ENCODE measurements at regions not wholly inside any gene's neighbourhood (a gene's known extent, or its start where the extent isn't known, plus 50 kb on each side); places are given as distances from the start of the nearest gene placed in this dataset.
A peak's percentile ranks its signal among the peaks of the same experiment; 100 is the strongest.

DNA sequence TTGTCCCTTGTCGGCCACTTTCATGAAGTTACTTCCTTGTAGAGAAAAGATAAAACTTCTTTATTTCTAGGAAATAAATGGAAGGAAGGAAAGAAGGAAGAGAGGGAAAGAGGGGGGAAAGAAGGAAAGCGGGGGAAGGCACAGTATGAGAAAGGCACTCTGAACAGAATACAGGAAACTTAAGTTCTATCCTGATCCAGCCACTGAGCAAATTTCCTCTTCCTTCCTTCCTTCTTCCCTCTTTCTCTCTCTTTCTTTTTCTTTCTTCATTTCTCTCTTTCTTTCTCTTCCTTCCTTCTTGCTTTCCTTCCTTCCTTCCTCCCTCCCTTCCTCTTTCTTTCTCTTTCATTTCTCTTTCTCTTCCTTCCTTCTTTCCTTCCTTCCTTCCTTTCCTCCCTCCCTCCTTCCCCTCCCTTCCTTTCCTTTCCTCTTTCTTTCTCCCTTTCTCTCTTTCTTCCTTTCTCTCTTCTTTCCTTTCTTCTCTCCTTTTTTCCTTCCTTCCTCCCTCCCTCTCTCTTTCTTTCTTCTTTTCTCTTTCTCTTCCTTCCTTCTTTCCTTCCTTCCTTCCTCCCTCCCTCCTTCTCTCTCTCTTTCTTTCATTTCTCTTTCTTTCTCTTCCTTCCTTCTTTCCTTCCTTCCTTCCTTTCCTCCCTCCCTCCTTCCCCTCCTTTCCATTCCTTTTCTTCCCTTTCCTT is 240.2 kb upstream of the BRINP1 start:
- no peak for DNase-seq

- DNase-seq = no peak
Observed at GRCh38 chr9:119601632-119602031, 232.4 kb upstream of the BRINP1 start.

DNA sequence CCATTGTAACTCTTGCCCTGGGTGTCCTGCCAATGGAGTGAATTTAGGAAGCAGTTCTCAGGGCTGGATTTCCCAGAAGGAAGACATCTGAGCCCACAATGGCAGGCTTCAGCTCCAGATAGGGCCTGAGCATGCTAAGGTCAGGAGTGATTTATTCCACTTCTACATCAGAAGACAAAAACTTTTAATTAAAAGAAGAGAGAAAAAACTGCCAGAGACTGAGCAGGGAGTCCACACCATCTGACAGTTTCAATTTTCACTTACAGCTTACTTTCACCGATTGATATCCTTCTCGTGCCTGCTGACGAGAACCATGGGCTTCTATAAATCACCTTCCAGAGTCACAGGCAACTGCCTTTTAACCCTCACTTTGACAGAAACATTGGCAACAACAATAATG is 228.3 kb upstream of the BRINP1 start:
- no peak for DNase-seq

DNA sequence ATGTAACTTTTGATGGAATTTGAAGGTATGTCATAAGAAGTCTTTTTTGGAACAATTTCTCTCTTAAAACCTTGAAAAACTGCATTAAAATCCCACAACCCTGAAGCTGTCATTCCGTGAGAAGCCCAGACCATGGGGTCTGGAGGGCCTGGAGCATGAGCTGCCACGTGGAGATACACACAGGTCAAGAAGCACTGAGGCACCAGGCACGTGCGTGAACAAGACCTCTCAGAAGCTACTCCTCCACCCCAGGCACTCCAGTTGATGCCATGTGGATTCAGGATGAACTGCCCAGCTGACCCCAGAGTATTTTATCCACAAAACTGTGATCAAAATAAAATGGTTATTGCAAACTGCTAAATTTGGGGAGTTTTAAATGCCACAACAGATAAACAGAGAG is 227.5 kb upstream of the BRINP1 start:
- DNase-seq = no peak

DNA sequence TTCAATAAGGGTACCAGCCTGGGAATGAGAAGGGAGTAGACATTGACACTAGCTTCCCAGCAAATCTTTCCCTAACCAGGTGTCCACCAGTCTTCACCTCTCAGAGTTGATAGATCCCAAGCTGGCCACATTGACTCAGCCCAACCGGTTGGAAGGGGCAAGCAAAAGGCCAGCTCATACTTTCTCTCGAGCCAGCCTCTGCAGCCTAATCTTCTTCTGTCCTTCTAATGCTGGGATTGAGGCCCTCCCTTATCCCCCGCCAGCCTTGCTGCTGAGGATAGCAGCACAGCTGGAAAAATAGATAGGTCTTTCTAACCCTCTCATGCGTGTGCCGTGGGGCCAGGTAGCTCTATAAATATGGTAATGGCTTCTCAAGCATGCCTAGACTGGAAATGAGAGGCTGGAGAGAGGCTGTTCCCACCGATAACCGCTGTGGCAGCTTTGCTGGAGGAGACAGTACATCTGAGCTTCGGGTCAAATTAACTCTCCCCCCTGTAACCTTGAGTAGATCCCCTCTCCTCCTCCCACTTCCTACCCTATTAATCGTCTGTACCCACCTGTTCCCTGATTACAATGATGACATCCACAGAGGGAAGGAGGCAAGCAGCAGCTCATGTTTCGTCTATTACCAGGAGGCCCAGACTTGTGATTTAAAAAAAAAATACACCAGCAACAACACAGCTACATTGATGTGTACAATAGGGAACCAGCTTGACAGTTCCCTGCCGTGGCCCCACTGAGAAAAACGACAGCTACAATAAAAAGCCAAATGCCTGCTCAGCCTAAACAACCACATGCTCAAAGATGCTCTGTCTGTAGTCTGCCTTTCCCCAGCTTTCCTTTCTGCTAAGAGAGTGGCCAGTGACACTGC is 219.9 kb upstream of the BRINP1 start:
- no peak for DNase-seq

GRCh38 chr9:119577881-119578280 is 208.6 kb upstream of the BRINP1 start:
- DNase-seq = no peak

DNA sequence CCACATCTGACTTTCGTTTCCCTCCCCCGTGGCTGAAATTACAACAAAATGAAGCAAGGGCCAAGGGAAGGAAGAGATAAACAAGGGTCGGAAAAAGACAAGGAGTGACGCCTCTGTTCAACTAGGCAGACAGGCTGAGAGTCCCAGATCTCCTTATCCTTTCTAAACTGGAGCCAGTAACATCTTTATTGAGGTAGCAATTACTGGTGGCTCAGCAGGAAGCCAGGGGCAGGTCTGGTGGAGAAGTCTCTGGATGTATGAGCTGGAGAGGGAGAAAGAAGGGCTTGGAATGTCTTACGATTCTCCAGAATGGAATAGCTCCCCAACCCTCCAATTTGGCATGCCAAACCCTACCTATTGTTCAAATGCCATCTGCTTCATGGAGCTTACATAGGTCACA is 190.8 kb upstream of the BRINP1 start:
- DNase-seq = no peak

GRCh38 chr9:119559056-119559455 is 189.8 kb upstream of the BRINP1 start:
- DNase-seq = no peak

GRCh38 chr9:119556129-119556875 is 187.1 kb upstream of the BRINP1 start:
- peak; percentile 58 to 79 (median 70) for DNase-seq

DNA sequence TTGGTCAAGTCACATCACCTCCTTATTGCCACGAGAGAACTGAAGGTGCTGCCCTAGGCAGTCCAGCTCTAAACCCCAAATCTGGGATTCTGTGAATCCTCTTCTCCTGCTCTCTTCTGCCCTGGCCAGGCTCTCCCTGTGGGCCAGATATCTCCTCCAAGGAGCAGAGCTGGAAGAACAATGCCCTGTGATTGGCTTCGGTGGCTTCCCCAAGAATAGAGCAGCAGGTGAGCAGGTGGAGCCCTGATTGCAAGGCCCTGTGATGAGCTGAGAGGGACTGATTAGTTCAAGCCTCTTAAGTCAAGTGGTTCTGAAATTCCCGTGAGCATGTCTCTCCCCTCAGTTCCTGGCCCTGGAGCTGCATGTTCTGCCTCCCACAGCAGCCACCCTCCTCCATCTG is 175.3 kb upstream of the BRINP1 start:
- no peak for DNase-seq

DNA sequence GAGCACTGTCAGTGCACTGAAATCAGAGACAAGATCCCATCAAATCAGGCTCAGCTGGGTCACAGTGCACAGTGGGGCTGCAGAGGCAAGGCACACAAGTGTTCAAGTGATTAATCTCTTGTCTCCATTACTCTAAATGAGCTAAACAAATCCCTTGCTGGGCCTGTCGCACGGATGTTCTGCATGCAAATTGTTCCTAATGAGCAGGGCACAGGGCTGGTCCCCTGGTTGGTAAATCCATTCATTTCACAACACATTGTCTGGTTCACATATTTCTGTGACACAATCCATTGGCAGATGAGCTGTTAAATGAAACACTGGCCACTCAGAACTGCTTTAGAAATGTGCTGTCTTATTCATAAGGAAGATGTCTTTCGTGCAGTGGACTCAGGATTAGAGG is 167.9 kb upstream of the BRINP1 start:
- no peak for DNase-seq

- DNase-seq = no peak
Observed at GRCh38 chr9:119533504-119533903, 164.3 kb upstream of the BRINP1 start.

DNA sequence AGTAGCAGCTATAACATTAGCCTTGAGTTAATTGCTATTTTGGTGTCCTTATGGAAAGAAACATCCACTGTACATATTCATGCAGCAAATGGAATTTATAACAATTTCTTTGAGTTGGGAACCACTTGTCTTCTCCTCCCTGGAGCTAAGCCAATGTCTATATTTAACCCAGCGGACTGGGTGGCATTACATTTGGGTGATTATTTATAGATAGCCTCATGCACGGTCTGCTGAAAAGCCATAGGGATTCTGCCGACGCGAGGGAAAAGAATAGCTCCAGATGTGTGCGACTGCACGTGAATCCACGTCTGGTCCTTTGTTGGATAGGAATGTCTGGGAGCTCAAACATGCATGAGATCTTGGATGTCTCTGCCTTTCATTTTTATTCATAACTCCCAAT is 157.5 kb upstream of the BRINP1 start:
- DNase-seq = no peak

DNA sequence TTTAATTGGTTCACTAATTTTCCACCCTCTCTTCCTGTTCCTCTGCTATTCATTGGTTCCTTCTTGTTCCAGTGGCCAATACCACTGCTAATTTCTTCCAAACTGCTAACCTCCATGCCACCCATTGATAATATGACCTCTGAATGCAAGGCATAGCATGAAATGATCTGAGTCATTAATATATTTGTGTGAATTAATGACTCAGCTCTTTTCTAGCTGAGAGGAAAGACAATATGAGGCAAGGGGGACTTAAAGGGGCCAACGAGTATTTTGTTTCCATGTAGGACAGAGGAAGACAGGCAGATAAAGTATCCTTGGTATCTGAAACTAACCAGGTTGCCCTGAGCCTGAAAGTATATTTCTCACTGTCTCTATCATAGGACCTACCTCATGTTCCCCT is 154.3 kb upstream of the BRINP1 start:
- no peak for DNase-seq

DNA sequence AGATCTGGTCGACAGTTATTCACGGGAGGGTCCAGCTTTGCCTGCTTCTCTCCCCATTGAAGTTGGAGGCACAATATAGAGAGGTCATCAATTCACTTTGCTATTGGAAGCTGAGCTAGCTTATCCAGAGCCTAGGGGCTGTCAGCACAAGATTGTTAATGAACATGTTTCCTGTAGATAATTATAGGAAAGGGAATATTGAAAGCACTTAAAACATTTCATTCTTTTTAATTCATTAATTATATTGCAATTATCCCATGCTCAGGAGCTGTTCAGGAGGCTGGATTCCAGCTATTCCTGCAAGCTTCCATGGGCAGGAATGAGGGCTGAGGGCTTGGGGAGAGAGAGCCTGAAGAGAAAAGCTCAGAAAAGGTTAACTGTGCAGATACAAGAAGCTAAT is 153.1 kb upstream of the BRINP1 start:
- DNase-seq = no peak

DNA sequence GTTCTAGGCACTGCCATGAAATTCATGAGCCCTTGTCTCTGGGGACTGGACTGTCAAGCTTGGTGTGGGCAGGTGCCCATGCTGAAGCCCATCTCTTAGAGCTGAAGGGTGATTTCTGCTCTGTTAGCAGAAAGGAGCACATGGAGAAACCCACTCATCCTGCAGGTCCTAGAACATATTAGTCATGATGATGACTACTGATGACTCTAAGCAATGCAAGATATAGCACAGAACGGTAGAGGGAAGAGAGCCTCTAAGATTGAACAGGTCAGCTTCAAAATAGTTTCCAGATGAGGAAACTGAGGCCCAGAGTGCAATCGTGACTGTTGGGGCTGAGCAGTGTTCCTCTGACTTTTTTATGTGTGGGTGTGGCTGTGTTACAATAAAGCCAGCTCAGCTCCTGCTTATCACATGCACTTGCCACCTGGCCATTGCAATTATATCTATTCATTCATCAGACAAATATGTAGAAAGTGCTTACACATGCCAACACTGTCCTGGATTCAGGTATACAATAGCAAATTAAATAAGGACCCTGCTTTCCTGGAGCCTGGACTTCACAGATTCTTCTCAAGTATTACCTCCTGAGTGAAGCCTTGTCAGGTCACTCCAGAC is 140.2 kb upstream of the BRINP1 start:
- no peak for DNase-seq

DNA sequence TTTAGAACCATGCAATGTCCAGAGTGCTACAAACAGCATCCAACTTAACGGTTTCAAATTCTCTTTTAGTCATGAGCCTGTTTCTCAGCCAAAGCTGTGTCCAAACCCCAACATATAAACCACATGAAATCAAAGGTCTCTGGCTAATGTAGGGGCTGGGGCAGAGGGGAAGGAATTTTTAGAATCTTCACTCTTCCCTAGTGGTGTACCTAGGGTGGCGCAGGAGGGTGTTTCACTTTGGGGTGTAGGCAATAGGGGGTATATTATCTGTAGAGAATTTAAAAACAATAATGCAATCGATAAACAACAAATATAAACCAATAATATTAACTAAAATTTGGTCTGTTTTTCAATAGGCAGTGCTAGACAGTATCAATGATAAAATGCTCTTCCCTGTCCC is 132.1 kb upstream of the BRINP1 start:
- no peak for DNase-seq

DNA sequence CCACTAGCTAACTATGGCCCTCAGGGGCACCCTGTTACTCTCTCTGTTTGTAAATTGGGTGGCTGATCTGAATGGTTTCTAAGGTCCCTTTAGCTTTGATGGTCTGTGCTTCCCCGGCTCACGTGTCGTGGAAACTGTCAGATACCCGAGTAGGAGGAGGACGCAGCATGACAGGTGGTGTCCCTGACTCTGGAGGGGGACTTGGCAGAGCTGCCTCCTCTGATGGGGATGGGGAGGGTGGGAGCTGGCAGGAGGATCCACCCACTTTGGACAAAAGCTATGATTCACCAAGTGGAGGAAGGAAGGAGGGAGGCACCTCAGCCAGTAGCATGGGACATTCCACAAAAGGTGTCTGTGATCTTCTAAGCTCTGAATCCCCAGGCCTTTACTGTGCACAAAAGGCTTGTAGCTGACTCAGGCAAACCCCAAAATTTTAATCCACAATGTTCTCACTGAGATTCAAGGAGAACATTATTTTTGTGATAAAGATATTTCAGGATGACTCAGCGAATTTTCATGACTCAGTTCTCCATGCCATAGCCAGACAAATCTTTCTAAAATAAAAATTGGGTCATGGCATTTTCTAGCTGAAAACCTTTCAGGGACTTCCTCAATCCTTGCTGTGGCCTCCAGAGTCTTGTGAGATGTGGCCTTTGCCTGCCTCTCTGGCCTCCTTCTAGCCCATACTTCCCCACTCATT is 131.0 kb upstream of the BRINP1 start:
- DNase-seq = peak in 1 of 4 experiments; percentile 1

GRCh38 chr9:119487118-119487827 is 118.0 kb upstream of the BRINP1 start:
- no peak for DNase-seq

DNA sequence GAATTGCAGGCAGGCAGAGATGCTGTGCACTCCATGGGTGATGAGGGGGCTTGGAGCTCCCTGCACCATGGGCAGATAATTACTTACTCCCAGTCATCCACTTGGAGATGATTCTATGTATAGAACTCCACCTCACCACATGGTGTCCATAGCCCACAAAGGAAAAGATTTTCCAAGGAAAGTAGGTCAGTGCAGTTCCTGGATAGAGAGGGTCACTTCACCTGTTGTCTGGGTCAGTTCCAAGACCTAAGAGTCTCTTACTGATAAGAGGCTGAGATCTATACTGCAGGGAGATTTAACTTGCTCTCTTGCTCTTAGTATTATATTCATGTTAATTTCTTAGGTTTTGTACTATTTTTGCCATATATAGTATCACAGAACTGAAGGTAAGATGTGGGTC is 113.9 kb upstream of the BRINP1 start:
- DNase-seq = no peak

DNA sequence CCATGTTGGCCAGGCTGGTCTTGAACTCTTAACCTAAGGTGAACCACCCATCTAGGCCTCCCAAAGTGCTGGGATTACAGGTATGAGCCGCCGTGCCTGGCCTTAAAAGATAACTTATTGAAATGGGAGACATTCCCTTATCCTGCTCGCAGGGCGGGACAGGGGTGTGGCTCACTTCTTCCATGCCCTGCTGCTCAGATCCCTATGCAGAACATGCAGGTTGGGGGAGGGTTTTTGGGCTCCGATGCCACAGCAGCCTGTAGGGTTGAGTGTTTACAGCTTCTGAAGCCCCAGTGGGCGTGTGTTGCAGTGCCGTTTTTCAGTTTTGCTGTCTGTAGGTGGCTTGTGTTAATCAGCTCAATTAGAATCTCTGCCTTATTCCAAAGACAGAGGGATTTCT is 108.0 kb upstream of the BRINP1 start:
- no peak for DNase-seq

DNA sequence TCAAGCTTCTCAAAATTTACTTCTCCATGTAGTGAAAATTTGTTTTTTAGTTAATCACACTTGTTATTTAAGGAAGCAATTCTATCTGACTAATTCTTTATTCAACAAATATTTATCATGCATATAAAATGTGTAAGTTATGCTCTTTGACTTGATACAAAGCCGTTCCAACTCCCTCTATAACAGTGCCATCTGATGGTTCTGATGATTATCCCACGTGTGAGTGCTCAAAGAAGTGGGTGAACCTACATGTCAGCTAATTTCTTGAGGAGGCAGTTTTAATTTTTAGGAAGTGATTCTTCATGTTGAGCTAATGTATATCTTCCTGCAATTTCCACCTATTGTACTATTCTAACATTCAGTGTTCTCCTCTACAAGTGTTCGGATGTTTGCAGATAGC is 88.8 kb upstream of the BRINP1 start:
- DNase-seq = no peak
